ENCODE measurements at regions not wholly inside any gene's neighbourhood (a gene's known extent, or its start where the extent isn't known, plus 50 kb on each side); places are given as distances from the start of the nearest gene placed in this dataset.
"Not testable (repeated sequence)": the region's sequence is repeated elsewhere in the genome, so short reads cannot be mapped to it uniquely, and the experiment has no call there.

GRCh38 chr22:22062306-22062793 is 79.8 kb upstream of the TOP3B start:
- DNase-seq (ENCODE audit: low read depth in 4 of 4, low spot score in 3 of 4) = no peak

DNA sequence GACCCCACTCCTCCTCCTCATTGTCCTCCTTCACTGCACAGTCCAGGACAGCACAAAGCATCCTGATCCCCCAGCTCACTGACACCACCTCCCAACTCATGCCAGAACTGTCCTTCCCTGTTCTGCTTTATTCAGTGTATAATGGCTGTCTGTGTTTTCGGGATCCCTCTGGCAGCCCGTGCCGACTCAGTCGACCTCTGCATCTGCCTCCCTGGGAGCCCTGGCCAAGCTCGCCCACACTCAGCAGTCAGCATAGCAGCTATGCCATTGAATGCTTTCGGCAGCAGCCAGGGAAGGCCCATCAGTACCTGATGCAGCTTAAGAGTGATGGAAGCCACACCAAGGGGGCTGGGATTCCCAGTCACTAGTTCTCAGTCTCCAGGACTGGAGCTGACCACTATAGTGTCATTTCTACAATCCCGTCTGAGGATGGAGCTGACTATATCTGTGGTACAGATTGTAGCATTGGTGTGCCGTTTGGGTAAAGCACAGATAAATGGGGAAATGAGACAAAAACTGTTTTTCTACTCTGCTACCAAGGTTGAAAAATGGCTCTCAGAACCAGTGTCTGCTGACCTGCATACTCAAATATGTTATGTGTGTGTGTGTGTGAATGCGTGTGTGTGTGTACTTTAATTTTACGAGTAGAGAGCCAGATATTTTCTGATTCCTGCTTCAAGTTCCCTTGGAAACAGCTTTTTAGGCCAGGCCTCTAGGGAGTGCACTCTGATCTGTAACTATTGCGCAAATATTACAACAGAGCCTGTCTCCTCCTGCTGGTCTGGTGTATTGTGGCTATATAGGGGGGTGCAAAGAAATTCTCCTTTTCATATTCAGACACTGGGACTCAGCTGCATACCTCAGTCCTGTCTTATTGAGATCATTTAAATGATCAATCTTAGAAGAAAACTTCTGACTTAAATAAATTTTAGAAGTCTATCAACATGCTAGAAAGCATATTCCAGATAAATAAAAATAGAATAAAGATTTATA is 78.8 kb upstream of the TOP3B start:
- DNase-seq (ENCODE audit: low read depth in 4 of 4, low spot score in 3 of 4) = peak in 1 of 4 donors; percentile 11

DNA sequence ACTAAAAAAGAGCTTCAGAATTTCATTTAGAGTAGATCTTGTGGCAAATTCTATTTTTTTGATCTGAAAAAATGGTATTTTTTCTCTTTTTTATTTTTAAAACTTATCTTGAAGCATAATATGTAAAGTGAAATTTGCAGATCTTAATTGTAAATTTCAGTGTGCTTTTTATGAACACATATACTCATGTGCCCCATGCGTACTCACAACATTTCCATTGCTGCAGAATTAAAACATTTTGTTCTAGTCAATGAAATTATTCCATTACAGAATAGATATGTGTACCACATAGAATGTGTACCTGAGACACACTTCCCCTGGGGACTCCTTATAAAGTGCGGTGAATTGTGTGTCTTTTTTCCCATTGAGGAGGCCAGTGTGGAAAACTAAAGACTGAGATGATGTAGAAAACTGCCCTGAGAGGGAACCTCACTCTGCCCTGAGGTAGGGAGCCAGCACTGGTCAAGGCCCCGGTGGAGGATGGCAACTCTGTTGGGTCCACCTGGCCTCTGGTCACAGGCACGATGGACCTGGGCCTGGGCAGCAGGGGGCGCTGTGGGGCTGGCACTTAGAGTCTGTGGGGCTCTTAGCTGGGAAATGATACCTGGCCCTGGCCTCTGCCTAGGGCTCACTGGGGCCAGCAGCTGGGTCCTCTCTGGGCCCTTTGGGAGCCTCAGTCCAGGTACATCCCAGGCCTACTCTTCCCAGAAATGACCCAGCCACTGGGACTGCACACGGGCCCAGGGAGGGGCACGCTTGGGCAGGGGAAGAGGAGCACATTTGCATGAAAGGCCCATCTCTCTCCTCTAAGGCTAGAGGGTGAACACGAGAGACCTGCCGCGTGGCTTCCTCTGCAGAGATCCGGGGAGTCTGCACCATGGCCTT is 77.9 kb upstream of the TOP3B start:
- DNase-seq (ENCODE audit: low read depth in 4 of 4, low spot score in 3 of 4) = no peak

DNA sequence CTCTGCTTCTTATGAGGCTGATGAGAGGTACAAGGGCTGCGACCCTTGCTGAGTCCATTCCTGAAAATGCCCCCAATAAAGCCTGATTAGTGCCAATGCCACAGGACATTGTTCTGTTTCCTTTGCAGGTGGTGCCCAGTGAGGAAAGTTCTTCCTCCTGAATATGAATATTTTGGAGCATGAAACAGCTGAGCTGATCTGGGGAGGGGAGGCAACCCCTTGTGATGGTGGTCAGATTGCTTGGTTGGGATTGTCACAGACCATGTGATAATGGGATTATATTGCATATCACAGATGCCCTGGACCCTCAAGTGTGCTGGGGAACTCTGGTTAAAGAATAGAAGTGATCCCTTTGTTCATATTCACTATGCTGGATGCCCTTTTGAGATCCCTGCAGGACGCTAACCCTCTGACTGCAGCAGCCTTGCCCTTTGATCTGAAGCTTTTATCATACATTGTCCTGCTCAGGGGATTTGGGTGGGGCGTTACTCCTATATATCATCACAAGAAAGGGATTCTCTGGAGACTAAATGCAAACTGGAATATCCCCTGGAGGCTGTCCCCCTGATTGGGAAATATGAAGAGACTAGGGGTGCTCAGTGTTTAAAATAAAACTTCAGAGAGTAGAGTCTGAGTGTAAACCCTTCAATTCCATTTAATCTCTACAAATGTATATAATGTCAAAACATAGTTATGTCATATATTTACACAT is 76.9 kb upstream of the TOP3B start:
- DNase-seq (ENCODE audit: low read depth in 4 of 4, low spot score in 3 of 4) = no peak

DNA sequence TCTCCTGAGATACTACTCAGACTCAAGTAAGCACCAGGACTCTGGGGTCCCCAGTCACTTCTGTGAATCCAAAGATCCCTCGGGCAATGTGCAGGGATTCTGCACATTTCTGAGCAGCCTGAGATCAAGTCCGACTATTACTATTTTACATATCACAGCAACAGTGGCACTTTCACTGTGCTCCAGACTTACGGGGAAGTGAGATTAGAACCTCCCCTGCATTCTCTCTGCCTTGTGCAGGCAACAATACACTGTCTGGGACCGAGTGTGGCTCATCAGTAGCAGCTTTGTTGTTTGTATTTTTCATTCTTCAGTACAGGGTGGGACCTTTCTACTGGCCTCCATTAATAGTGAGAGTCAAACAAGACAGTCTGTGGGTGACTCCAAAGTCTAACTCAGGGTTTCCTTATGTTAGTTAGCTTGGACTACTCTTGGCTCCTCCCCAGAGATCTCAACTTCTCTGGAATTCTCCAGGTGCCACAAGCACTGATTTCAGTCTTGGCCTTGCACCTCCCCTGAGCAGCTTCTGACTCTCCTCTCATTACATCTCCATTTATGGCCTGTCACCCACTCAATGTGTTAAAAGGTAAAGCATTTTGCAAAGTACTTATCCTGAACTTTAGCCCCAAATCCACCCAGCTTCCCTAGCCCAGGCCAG is 76.2 kb upstream of the TOP3B start:
- DNase-seq (ENCODE audit: low read depth in 4 of 4, low spot score in 3 of 4) = no peak

- no peak for DNase-seq (ENCODE audit: low read depth in 4 of 4, low spot score in 3 of 4)
Measured at GRCh38 chr22:22057617-22058378, 75.2 kb upstream of the TOP3B start.

GRCh38 chr22:22056809-22057594 is 74.4 kb upstream of the TOP3B start:
- peak in 2 of 4 donors; percentile 16 to 19 for DNase-seq (ENCODE audit: low read depth in 4 of 4, low spot score in 3 of 4)

DNA sequence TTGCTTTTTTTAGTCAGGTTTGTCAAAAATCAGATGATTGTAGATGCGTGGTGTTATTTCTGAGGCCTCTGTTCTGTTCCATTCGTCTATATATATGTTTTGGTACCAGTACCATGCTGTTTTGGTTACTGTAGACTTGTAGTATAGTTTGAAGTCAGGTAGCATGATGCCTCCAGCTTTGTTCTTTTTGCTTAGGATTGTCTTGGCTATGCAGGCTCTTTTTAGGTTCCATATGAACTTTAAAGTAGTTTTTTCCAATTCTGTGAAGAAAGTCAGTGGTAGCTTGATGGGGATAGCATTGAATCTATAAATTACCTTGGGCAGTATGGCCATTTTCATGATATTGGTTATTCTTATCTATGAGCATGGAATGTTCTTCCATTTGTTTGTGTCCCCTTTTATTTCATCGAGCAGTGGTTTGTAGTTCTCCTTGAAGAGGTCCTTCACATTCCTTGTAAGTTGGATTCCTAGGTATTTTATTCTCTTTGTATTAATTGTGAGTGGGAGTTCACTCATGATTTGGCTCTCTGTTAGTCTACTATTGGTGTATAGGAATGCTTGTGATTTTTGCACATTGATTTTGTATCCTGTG is 70.1 kb upstream of the TOP3B start:
- not testable (repeated sequence) for DNase-seq (ENCODE audit: low read depth in 4 of 4, low spot score in 3 of 4)

GRCh38 chr22:22051032-22051431 is 68.4 kb upstream of the TOP3B start:
- not testable (repeated sequence) for DNase-seq (ENCODE audit: low read depth in 4 of 4, low spot score in 3 of 4)

DNA sequence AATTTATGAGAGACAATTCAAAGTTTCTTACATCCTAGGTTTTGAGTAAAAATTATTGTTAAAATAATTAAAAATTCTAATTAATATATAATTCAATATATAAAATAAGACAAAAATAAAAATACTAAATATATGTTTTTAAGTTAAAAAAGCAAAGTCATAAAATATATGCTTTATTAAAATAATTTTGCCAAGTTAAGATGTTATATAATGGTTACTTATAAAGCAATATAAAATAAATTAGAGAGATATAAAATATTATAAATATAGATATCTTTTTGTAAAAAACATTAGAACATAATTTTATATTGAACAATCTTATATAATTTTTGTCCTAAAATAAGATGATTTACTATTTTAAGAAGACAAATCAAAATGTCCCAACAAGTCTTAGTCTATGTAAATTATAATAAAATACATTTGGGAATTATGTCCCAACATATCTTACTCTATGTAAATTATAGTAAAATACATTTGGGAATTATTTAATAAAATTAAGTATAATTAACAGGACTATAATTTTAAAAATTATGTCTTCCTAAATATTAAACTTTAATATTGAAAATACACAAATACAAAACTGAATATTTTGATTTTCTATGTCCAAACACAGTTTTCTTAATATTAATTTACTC is 67.7 kb upstream of the TOP3B start:
- no peak for DNase-seq (ENCODE audit: low read depth in 4 of 4, low spot score in 3 of 4)

DNA sequence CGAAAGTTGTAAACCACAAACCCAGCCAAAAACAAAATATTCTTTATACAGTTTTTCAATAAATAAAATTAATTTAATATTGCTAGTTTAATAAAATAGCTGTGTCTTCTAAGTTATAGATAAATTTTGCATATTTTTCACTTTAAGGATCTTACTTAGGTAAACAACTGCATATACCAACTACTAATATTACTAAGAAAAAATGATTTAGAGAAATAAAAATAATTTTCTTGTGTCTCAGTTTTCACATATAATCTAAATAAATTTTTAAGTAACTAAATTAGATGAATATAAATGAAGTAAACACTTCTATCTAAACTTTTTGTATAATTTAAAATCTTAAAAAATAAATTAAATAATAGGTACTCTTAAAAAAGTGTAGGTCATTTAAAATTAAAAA is 67.1 kb upstream of the TOP3B start:
- no peak for DNase-seq (ENCODE audit: low read depth in 4 of 4, low spot score in 3 of 4)

DNA sequence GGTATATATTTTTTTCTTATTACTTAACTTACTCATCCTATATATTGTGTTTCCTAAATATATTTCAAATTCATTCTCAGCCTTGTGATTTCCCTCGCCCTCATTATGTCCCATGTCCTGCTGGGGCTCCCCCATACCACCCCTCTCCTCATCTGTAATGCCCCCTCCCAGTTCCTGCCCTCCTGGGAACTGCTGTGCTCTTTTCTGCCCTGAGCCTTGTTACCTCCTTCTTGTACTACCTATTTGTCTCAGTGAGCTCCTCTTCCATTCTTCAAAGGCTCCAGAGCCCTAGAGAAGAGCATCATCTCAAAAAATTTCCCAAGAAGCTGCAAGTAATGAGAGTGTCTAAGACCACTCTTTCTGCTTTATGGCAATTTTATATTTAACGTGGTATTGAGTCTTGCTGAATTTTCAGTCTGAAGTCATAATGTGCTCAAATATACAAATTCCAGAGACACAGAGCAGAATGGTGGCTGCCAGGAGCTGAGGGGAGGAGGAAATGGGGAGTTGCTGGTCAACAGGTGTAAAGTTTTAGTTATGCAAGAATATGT is 66.5 kb upstream of the TOP3B start:
- no peak for DNase-seq (ENCODE audit: low read depth in 4 of 4, low spot score in 3 of 4)

DNA sequence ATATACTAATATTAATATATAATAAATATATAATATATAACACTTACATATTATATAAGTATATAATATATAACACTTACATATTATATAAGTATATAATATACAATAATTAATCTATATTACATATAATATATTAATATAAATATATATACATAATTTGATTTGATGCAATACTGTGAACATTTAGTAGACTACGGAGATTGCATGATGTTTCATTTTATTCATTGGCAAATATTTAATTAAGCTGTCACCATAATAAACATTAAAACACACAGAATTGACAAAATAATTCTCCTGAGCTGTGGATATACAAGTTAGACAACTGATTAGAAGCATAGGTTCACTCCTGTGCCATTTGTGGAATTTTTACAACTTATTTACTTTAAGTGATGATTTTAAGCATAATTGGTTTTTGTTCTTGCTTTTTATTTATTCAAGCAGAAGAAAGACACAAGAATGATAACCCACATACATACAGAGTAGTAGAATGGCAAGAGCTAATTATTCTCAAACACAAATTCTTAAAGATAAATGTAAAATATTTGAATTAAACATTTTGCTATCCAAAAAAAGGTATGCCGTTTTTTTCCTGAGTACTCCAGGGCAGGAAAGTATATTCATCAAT is 65.8 kb upstream of the TOP3B start:
- no peak for DNase-seq (ENCODE audit: low read depth in 4 of 4, low spot score in 3 of 4)

- DNase-seq (ENCODE audit: low read depth in 4 of 4, low spot score in 3 of 4) = no peak
Measured at GRCh38 chr22:22047776-22048175, 65.2 kb upstream of the TOP3B start.

- DNase-seq (ENCODE audit: low read depth in 4 of 4, low spot score in 3 of 4) = no peak
Measured at GRCh38 chr22:22047266-22047665, 64.7 kb upstream of the TOP3B start.

GRCh38 chr22:22046370-22046769 is 63.8 kb upstream of the TOP3B start:
- DNase-seq (ENCODE audit: low read depth in 4 of 4, low spot score in 3 of 4) = no peak
